ENCODE measurements at regions not wholly inside any gene's neighbourhood (a gene's known extent, or its start where the extent isn't known, plus 50 kb on each side); places are given as distances from the start of the nearest gene placed in this dataset.

GRCh38 chr14:101235335-101236103 is 325.8 kb upstream of the DIO3 start (continued):
- TF ChIP-seq ZHX2 (IDR thresholded peaks at IDR 0.05; ENCODE audit: low read depth) (no peak), ZHX2 (CRISPR knock-in tag; IDR thresholded peaks at IDR 0.05; ENCODE audit: borderline replicate concordance) (no peak), FOXA1 (IDR thresholded peaks at IDR 0.05) (no peak), FOXA1 (CRISPR knock-in tag; IDR thresholded peaks at IDR 0.05) (no peak), ZC3H13 (CRISPR knock-in tag; IDR thresholded peaks at IDR 0.05) (no peak), CBX1 (IDR thresholded peaks at IDR 0.05; ENCODE audit: low read depth) (no peak), ZNF557 (CRISPR knock-in tag; IDR thresholded peaks at IDR 0.05) (no peak), ZNF768 (CRISPR knock-in tag; IDR thresholded peaks at IDR 0.05) (peak; percentile 40; the same call in 1 of the 2 replicates), KLF9 (CRISPR knock-in tag; IDR thresholded peaks at IDR 0.05; ENCODE audit: low read depth) (no peak), PBX2 (CRISPR knock-in tag; IDR thresholded peaks at IDR 0.05) (no peak), SOX6 (IDR thresholded peaks at IDR 0.05) (no peak), SOX6 (CRISPR knock-in tag; IDR thresholded peaks at IDR 0.05) (peak; percentile 57), SYNCRIP (IDR thresholded peaks at IDR 0.05; ENCODE audit: insufficient read depth, low read depth, low read length) (no peak), ZNF282 (IDR thresholded peaks at IDR 0.05; ENCODE audit: partially characterized antibody) (no peak), EZH2 (conservative IDR thresholded peaks at IDR 0.05; ENCODE audit: low read depth, low read length) (no peak), ZSCAN30 (CRISPR knock-in tag; IDR thresholded peaks at IDR 0.05) (no peak), ZNF407 (CRISPR knock-in tag; IDR thresholded peaks at IDR 0.05; ENCODE audit: not compliant biosample characterization) (no peak)
